Hepatic stellate cell (primary cell): ENCODE measurements at regions not wholly inside any gene's neighbourhood (a gene's known extent, or its start where the extent isn't known, plus 50 kb on each side); places are given as distances from the start of the nearest gene placed in this dataset.

ENCODE experiments used
- DNase-seq: peaks from one replicate; pipeline ENCODE4 v3.0.0; 2011; ENCODE audit warnings: low spot score

DNA sequence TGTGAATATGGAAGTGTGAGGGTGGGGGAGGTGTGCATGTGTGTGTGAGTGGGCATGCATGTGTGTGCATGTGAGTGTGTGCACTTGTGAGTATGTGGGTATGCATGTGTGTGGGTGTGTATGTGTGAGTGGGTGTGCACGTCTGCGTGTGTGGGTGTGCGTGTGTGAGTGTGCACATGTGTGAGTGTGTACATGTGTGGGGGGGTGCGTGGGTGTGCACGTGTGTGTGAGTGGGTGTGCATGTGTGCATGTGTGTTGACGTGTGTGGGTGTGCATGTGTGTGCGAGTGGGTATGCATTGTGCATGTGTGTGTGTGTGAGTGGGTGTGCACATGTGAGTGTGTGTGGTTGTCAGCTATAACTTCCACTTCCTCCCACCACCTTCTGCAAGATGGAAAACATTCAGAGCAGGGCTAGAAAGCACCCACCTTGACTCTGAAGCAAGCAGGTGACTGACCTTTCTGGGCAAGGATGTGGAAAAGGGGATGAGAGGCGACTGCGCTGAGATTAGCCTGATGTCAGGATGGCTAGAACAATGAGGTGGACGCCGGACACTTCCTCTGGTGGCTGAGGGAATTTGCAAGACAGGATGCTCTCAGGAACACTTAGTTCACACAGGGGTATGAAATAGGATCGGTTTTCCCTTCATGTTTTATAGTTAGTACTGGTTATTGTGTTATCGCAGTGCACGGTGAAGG is 103.6 kb downstream of the ACKR3 start:
- no peak for DNase-seq

GRCh38 chr2:236673823-236674185 is 104.2 kb downstream of the ACKR3 start:
- no peak for DNase-seq

DNA sequence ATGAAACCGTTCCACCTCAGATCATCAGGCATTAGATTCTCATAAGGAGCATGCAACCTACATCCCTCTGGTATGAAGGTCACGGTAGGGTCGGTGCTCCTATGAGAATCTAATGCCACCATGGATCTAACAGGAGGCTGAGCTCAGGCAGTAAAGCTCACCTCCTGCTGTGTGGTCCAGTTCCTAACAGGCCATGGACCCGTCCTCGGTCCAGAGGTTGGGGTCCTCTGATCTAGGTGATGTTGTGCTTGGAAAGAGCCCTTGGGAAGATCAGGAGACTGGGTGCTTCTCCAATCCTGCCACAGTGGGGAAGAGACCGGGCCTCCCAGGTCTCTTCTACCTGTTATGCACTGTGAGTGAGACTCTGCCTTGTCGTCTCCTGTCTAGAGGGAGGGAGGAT is 104.6 kb downstream of the ACKR3 start:
- no peak for DNase-seq

DNA sequence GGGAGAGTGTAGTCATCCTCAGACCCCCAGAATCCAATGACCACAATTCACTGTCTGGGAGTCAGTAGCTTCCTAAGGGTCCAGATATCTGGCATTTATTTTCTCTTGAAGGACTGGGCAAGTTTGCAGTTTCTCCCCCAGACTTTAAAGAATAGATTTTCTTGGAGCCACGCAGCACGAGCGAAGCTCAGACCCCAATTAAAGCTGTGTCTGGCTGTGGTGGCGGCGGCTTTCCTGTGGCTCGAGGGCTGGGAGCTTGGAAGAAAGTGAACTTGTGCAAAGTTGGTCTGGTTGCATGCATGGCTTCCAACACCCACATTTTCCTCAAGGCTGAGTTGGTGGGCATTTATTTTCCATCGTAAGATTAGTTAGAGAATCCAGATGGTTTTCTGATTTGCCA is 105.0 kb downstream of the ACKR3 start:
- no peak for DNase-seq

DNA sequence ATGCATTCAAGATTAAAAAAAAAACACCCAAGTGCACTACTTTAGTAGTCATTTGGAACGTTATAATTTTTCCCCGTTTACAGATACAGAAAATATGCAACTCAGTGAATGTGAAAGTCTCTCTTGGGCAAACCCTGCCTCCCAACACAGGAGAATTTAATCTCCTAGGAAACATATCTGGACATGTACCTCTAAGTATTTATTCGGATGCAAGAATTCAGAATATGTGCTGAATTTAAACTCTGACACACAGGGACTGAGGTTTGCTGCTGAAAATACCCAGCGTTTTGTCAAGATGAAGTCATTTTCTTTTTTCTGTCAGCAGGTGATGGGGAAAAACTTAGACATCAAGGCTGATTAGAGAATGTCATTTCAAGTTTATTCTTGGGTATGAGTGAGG is 105.4 kb downstream of the ACKR3 start:
- DNase-seq, result no peak

- DNase-seq, result no peak
Measured at GRCh38 chr2:236675526-236675925, 105.9 kb downstream of the ACKR3 start.

GRCh38 chr2:236676136-236676873 is 106.7 kb downstream of the ACKR3 start:
- no peak for DNase-seq

GRCh38 chr2:236677368-236677767 is 107.7 kb downstream of the ACKR3 start:
- no peak for DNase-seq

GRCh38 chr2:236678307-236678975 is 108.8 kb downstream of the ACKR3 start:
- no peak for DNase-seq

DNA sequence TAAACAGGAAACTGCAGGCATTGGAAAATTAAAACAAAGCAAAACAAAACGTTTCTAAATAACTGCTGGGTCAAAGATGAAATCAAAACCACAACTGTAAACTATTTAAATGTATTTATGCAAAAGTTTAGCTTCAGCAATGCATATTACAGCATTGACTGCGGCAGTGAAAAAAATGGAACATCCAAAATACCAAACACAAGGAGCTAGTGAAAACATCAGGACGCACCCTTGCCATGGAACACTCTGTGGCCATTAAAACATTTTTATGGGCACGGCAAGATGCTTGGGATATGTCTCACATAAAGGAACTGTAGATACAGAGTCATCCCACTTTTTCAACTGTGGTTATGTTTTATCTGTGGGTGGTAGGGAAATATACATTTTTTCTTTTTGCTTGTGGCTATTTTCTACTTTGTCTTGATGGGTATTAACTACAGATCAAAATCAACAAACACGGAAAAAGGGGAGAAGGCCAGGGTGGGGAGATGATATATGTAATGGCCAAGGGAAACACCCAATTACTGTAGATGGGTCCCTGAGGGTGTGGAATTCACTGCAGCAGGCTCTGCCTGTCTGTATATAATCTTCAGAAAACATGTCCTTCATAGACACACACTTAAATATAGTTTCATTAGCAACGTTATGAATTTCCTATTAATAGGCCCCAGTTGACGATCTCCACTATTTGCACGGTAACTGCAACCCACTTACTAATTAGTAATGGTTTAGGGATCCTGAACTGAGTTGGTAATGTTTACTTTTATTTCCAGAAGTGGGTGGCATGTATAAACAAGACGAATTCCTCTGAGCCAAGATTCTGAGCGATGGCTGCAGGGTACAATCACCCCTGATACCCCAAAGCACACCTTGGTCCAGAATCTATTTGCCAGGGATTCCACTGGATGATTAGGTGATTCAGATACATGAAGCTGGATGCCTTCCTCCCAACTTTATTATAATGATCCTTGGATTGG is 110.5 kb downstream of the ACKR3 start:
- no peak for DNase-seq

DNA sequence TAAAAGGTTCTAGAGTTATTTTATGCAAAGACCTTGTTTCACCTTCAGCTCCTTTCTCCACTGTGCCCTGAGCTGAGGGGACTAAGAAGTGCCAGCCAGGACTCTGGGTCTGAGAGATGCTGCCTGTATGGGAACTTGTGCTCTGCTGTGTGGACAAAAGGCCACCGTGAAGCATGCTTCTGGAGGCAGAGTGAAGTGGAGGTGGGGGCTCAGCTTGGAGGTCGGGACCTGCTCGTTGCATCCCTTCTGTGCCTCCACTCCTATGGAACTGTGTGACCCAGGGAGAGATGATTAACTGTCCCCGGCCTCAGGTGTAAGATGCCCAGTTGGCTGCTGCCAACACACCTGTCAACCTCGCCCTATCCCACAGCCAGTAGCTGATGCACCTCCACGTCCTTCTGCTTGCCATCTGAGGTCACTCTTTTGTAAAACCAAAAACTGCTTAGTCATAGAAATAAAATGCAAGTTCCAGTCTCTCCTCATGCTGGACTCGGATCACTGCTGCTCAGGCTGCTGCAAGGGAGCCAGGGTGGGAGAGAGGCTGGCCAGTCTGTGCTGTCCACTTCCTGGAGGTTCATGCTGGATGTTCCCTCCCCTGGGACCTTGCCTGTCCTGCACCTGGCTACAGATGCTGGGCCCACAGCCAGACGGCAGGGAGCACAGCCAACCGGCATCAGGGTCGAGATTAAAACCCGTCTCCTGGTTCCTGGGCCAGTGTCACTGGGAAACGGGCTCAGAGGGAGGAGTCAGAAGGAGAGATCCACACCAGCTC is 113.2 kb downstream of the ACKR3 start:
- no peak for DNase-seq

GRCh38 chr2:236684504-236685256 is 115.1 kb downstream of the ACKR3 start:
- no peak for DNase-seq

DNA sequence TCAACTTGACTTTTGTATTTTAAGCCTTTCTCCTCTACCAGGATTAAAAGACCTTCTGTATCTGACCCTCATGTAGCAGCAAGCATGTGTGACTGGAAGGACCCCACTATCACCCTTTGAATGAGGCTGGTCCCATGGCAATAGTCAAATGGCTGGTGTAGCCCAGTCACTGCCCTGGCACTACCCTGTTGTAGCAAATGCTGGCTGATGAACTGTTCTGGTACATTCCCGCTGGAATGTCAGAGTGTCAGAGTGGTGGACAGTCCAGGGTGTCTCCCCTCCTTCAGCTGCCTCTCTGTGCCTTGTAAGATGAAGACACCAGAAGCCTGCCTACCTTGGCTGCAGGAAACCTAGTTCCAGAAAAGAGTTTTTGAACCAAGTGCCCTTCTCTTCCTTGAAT is 115.7 kb downstream of the ACKR3 start:
- DNase-seq, result no peak

- DNase-seq, result no peak
Measured at GRCh38 chr2:236685979-236686520, 116.4 kb downstream of the ACKR3 start.

- DNase-seq, result no peak
Measured at GRCh38 chr2:236686561-236686960, 116.9 kb downstream of the ACKR3 start.

- no peak for DNase-seq
Measured at GRCh38 chr2:236687296-236687965, 117.8 kb downstream of the ACKR3 start.

DNA sequence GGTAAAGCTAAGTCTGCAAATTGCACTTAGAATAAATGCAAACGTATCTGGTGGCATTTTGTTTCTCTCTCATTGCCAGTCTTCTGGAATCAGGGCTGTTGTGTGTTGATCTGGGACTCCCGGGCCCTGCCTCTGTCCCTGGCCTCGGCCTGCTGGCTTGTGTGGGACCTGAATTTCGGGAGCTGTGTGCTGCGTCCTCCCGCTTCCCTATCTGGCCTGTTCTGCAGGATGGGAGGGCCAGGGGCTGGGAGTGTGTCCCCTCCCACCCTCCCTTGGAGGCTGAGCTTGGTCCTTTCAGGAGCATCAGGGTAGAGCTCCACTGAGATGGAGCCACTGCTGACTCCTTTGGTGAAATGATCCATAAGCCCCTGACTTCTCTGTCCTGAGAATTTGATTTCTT is 118.5 kb downstream of the ACKR3 start:
- DNase-seq, result no peak

- DNase-seq, result no peak
Measured at GRCh38 chr2:236688563-236689392, 119.2 kb downstream of the ACKR3 start.

DNA sequence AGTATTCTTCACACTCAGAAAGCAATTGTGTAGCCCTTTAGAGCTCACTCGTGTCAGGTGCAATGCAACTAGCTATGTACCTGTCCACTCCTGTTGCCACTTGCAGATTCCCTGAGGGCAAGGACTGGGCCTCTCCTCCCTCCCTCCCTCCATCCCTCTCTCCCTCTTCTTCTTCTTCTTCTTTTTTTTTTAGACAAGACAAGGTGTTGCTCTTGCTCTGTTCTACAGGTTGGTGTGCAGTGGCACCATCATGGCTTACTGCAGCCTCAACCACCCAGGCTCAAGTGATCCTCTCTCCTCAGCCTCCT is 119.7 kb downstream of the ACKR3 start:
- no peak for DNase-seq
